GM18517 (cell line): ENCODE measurements at regions not wholly inside any gene's neighbourhood (a gene's known extent, or its start where the extent isn't known, plus 50 kb on each side); places are given as distances from the start of the nearest gene placed in this dataset.
"Not testable (repeated sequence)": the region's sequence is repeated elsewhere in the genome, so short reads cannot be mapped to it uniquely, and the experiment has no call there.

Experiments used
- ATAC-seq: cut with Tn5 transposase; IDR thresholded peaks from one replicate; pipeline ENCODE4 v1.9.1; 2021; ENCODE audit warnings: mild to moderate bottlenecking, moderate library complexity; ENCODE audit not compliant: unreplicated experiment

DNA sequence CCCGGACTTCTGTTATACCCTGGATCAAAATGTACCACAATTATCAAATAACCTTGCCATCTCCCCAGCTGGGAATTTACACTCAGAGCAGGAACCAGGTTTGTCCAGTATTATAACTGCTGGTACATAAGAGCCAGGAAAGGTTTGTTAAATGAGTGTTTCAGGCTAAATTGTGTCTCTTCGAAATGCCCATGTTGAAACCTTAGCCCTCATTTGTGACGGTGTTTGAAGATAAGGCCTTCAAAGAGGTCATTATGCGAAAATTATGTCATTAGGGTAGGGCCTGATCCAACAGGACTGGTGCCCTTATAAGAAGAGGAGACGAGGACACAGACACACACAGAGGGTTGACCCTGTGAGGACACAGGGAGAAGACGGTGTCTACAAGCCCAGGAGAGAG, 73.5 kb upstream of the DHRSX start:
- no peak for ATAC-seq

GRCh38 chrX:2572740-2573139, 72.0 kb upstream of the DHRSX start:
- no peak for ATAC-seq

DNA sequence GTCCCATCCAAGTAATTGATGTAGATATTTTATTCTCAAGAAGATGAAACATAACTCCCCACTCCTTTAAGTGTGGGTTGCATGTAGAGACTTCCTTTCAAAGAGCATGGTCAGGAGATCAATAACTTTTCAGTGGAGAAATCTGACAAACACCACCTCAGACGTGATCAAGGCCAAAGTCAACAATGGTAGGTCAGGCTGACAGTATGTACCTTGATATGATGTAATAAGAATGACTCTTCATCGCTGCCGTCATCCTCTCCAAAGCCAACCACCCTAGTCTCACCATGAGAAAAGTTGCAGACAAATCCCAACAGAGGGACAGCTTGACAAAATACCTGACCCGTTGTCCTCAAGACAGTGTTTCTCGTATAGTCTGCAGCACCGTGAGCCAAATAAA, 67.3 kb upstream of the DHRSX start:
- ATAC-seq, result no peak

GRCh38 chrX:2566055-2566454, 65.3 kb upstream of the DHRSX start:
- no peak for ATAC-seq

- no peak for ATAC-seq
These were observed 60.7 kb upstream of the DHRSX start for GRCh38 chrX:2561456-2561855.

DNA sequence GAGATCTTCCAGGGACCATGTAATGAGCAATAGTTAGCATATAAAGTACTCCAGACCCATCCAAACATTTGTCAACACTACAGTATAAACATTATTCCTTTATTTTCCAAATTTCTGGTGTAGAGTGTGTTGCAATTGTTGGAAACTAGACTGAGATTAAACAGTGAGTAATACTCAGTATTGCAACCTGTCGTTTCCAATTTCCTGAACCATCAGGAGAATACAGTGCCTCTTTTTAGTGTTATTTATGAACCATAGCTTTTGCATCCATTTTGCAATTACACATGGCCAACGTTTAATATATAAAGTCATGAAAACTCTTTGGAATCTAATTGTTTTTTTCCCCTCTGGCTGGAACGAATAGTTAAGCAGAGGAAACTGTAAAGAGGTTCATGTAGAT, 58.3 kb upstream of the DHRSX start:
- no peak for ATAC-seq

- ATAC-seq, result no peak
These were observed 54.1 kb upstream of the DHRSX start for GRCh38 chrX:2554891-2555290.

DNA sequence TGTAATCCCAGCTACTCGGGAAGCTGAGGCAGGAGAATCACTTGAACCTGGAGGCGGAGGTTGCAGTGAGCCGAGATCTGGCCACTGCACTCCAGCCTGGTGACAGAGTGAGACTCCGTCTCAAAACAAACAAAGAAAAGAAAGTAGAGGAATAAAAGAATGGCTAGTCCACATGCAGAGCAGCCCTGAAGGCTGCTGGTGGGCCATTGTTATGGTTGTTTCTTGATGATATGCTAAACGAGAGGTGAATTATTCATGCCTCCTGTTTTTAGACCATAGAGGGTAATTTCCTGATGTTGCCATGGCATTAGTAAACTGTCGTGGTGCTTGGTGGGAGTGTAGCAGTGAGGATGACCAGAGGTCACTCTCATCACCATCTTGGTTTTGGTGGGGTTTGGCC, 53.3 kb upstream of the DHRSX start:
- not testable (repeated sequence) for ATAC-seq

- ATAC-seq, result no peak
These were observed 51.9 kb upstream of the DHRSX start for GRCh38 chrX:2552621-2553201.

DNA sequence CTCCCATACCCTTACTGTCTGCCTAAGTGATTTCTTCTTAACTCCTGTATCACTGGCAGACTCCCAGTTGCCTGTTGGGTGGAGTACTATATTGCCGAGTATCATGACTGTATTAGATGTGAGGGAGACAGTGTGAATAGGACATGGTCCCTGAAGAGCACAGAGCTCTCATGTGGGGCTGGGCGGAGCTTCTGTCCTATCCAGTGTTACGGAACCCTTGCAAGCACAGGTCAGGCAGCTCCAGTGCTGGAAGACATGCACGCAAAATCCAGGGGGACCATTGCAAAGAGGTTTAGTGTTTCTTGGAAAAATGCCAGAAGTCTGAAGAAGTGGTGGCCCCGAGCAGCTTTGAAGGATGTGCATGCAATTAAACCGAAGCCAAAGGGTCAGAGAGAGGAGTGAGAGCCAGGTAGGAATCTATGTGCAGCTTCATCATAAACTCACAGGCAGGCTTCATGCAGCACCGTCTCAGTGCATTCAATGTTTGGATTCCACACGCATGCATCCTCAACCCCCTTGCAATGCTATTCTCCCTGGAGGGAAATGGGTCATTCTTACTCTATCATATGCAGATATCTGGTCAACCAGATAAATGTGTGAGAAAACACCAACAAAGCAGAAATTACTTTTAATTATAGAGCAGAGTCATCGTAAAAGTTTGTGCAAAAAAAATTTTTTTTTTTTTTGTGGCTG, 49.7 kb upstream of the DHRSX start:
- ATAC-seq, result no peak
